Inflammatory macrophage treated with lipopolysaccharide for 4 hours (primary cell): ENCODE measurements at regions not wholly inside any gene's neighbourhood (a gene's known extent, or its start where the extent isn't known, plus 50 kb on each side); places are given as distances from the start of the nearest gene placed in this dataset.

Experiments used
- DNase-seq: peaks from one replicate; pipeline ENCODE4 v3.0.0-alpha.2; 2020

DNA sequence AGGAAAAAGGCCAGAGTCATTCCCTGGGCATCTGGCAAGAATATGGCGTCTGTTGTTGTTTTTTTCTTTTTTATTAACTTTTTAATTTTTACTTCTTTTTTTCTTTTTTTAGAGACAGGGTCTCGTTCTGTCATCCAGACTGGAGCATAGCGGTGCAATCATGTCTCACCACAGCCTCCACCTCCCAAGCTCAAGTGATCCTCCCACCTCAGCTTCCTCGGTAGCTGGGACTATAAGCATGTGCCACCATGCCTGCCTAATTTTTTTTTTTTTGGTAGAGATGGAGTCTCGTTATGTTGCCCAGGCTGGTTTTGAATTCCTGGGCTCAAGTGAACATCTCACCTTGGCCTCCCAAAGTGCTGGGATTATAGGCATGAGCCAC lies 54.0 kb upstream of the PRDM11 start:
- no peak for DNase-seq

- no peak for DNase-seq
Observed at GRCh38 chr11:45092901-45093760, 53.3 kb upstream of the PRDM11 start.

- DNase-seq = no peak
Observed at GRCh38 chr11:45093761-45094455, 52.5 kb upstream of the PRDM11 start.

GRCh38 chr11:45094958-45095690 lies 51.3 kb upstream of the PRDM11 start:
- DNase-seq = no peak

DNA sequence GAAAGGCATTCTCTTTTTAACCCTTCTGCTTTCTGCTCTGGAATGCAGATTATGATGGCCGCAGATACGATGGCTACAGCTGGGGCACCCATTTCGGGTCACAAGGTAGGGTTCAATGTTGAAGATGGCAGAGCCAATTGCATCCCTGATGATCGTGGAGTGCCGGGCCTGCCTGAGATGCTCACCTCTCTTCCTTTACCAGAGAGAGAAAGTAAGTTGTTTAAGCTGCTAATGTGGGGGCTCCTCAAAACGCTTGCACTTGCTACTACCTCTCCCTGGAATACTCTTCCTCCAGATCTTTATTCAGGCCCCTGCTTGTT lies 50.8 kb upstream of the PRDM11 start:
- no peak for DNase-seq

GRCh38 chr11:45096636-45097035 lies 49.8 kb upstream of the PRDM11 start:
- DNase-seq = no peak
